ENCODE measurements at regions not wholly inside any gene's neighbourhood (a gene's known extent, or its start where the extent isn't known, plus 50 kb on each side); places are given as distances from the start of the nearest gene placed in this dataset.

DNA sequence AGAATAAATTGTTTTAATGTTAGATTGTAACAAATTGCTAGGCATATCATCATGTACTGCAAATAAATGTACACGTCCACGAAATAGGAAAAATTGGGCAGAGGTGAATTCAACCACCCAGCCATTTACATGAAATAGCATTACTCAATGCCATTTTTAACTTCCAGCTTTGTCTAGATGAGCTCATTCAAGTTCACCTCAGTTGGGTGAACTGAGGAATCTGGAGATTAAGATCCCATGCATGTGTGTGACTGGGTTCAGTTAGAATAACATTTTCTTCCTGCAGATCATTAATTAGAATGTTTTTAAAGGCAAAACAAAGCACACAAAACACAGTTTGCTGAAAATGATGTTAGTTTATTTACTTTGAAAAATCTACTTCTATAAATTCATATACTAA, 767.8 kb upstream of the GOLIM4 start:
- intact Hi-C loops (cut with micrococcal nuclease; ENCODE audit: unreplicated experiment) = no loop called here
- Histone ChIP-seq H3K9me3 (ENCODE audit: insufficient read depth, low read depth) (no peaks in the 10 kb centered on the region), H3K36me3 (ENCODE audit: low read depth) (no peaks in the 10 kb centered on the region), H4K20me1 (ENCODE audit: insufficient read depth) (no peaks in the 10 kb centered on the region), H3F3A (ENCODE audit: insufficient read depth, low read depth) (no peaks in the 10 kb centered on the region), H3K79me2 (ENCODE audit: low read depth) (no peaks in the 10 kb centered on the region), H2AFZ (no peak overlapping the region), H3K27ac (no peak overlapping the region), H3K27me3 (ENCODE audit: insufficient read depth, low read depth) (no peaks in the 10 kb centered on the region), H3K4me1 (replicated peaks; ENCODE audit: insufficient read depth) (no peaks in the 10 kb centered on the region; the same call in 1 of the 2 replicates), H3K9me2 (ENCODE audit: insufficient read depth) (no peaks in the 10 kb centered on the region), H3K4me3 (no peak overlapping the region), H3K4me2 (no peak overlapping the region)
- POLR2A ChIA-PET (ENCODE audit: unreplicated experiment) = no interaction called here
- no TSS peak for BruUV-seq (replicated peaks)
- CTCF ChIA-PET = no interaction called here
- TF ChIP-seq, protein P1, sequence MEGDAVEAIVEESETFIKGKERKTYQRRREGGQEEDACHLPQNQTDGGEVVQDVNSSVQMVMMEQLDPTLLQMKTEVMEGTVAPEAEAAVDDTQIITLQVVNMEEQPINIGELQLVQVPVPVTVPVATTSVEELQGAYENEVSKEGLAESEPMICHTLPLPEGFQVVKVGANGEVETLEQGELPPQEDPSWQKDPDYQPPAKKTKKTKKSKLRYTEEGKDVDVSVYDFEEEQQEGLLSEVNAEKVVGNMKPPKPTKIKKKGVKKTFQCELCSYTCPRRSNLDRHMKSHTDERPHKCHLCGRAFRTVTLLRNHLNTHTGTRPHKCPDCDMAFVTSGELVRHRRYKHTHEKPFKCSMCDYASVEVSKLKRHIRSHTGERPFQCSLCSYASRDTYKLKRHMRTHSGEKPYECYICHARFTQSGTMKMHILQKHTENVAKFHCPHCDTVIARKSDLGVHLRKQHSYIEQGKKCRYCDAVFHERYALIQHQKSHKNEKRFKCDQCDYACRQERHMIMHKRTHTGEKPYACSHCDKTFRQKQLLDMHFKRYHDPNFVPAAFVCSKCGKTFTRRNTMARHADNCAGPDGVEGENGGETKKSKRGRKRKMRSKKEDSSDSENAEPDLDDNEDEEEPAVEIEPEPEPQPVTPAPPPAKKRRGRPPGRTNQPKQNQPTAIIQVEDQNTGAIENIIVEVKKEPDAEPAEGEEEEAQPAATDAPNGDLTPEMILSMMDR (conservative IDR thresholded peaks at IDR 0.05) = no peak
- no peak for TF ChIP-seq EZH2 (IDR thresholded peaks at IDR 0.05; ENCODE audit: low read depth)
- no peak for DNase-seq

DNA sequence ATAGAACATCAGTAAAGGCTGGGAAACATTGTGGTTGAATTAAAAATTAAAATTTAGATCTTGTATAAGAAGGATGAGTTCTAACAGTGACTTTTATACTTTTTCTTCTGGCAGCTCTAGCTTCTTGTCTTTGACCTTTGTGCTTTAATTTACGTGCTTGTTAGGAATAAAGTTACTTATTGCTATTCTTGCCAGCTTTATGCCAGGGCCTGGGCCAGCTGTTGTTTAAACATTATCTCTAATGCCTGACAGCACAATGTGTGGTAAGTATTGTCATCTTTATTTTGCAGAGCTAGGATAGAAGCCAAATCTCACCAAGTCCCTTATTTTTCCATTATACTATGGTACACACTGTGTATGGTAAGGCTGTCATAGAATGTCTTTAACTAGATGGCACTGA, 766.7 kb upstream of the GOLIM4 start:
- H3K9me2 ChIP-seq (ENCODE audit: insufficient read depth) = no peaks in the 10 kb centered on the region
- H3F3A ChIP-seq (ENCODE audit: insufficient read depth, low read depth) = no peaks in the 10 kb centered on the region
- intact Hi-C loops (cut with micrococcal nuclease; ENCODE audit: unreplicated experiment) = no loop called here
- no TSS peak for BruUV-seq (replicated peaks)
- no peak overlapping the region for H3K4me3 ChIP-seq
- H3K79me2 ChIP-seq (ENCODE audit: low read depth) = no peaks in the 10 kb centered on the region
- H3K4me1 ChIP-seq (replicated peaks; ENCODE audit: insufficient read depth) = no peaks in the 10 kb centered on the region; the same call in 1 of the 2 replicates
- no peaks in the 10 kb centered on the region for H4K20me1 ChIP-seq (ENCODE audit: insufficient read depth)
- H3K27ac ChIP-seq = no peak overlapping the region
- no peak overlapping the region for H2AFZ ChIP-seq
- TF ChIP-seq, protein P1 (conservative IDR thresholded peaks at IDR 0.05) = no peak
- TF ChIP-seq EZH2 (IDR thresholded peaks at IDR 0.05; ENCODE audit: low read depth) = no peak
- H3K9me3 ChIP-seq (ENCODE audit: insufficient read depth, low read depth) = no peaks in the 10 kb centered on the region
- POLR2A ChIA-PET (ENCODE audit: unreplicated experiment) = interaction anchor here (0.6 kb wide), 1 partner anchor 13 kb away, joined by 4 read pairs; no protein-coding TSS in a partner anchor
- CTCF ChIA-PET = interaction anchor here (0.6 kb wide), 1 partner anchor 426 kb away, joined by 3 read pairs; no protein-coding TSS in a partner anchor
- H3K4me2 ChIP-seq = no peak overlapping the region
- H3K36me3 ChIP-seq (ENCODE audit: low read depth) = no peaks in the 10 kb centered on the region
- no peak for DNase-seq
- no peaks in the 10 kb centered on the region for H3K27me3 ChIP-seq (ENCODE audit: insufficient read depth, low read depth)

DNA sequence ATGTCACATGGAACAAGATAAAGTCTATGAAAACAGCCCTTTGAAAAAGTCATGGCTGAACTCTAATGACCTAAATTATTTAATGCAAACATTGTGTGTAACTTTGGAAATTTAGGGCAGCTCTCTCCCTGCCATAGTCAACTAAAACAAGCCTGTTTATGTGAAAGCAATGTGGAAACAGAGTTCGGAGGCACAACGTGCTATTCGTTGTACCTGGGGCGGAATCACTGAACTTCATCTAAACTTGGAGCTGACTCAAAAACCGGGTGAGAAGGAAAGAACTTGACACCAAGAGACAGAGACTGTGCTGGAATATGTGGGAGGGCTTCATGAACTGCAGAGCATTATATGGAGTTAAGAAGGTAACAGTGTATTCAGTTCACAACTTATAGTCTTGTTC, 764.9 kb upstream of the GOLIM4 start:
- Histone ChIP-seq H3K4me1 (replicated peaks; ENCODE audit: insufficient read depth) (no peaks in the 10 kb centered on the region; the same call in 1 of the 2 replicates), H2AFZ (no peak overlapping the region), H3K79me2 (ENCODE audit: low read depth) (no peaks in the 10 kb centered on the region), H3F3A (ENCODE audit: insufficient read depth, low read depth) (no peaks in the 10 kb centered on the region), H4K20me1 (ENCODE audit: insufficient read depth) (no peaks in the 10 kb centered on the region), H3K9me2 (ENCODE audit: insufficient read depth) (no peaks in the 10 kb centered on the region), H3K36me3 (ENCODE audit: low read depth) (no peaks in the 10 kb centered on the region), H3K4me2 (no peak overlapping the region), H3K4me3 (no peak overlapping the region), H3K27ac (no peak overlapping the region), H3K9me3 (ENCODE audit: insufficient read depth, low read depth) (no peaks in the 10 kb centered on the region), H3K27me3 (ENCODE audit: insufficient read depth, low read depth) (no peaks in the 10 kb centered on the region)
- ChIA-PET POLR2A (ENCODE audit: unreplicated experiment) (no interaction called here), CTCF (no interaction called here)
- no peak for TF ChIP-seq EZH2 (IDR thresholded peaks at IDR 0.05; ENCODE audit: low read depth)
- TF ChIP-seq, protein P1 (conservative IDR thresholded peaks at IDR 0.05) = no peak
- no TSS peak for BruUV-seq (replicated peaks)
- intact Hi-C loops (cut with micrococcal nuclease; ENCODE audit: unreplicated experiment) = no loop called here
- DNase-seq = no peak

Measured in PC-9 (cell line).